Heart left ventricle (tissue), 16 donors: ENCODE measurements at regions not wholly inside any gene's neighbourhood (a gene's known extent, or its start where the extent isn't known, plus 50 kb on each side); places are given as distances from the start of the nearest gene placed in this dataset.

Source experiments
- ATAC-seq, 4 donors: fragments of 200-7000 bp; cut with Tn5 transposase; one replicate each; pipeline ENCODE4 v1.9.1; 2020 to 2022; ENCODE audit warnings: moderate library complexity in 4 of 4, mild to moderate bottlenecking in 3 of 4, moderate number of reproducible peaks in 1 of 4
- DNase-seq, 5 donors: peaks; one replicate each; pipeline ENCODE4 v3.0.0-alpha.2; 2020
- H3K27ac ChIP-seq, 12 donors: fragments of 200-600 bp; sonication (generic) in 4 of 12; one replicate each; pipeline versions ENCODE4 v1.5.0 to v1.8.0; 2016 to 2022; ENCODE audit warnings: mild to moderate bottlenecking in 2 of 12
- H3K27me3 ChIP-seq, 9 donors: fragments of 200-600 bp; sonication (generic) in 2 of 9; one replicate each; pipeline versions ENCODE4 v1.5.1 to v1.8.0; 2016 to 2022; ENCODE audit warnings: mild to moderate bottlenecking in 3 of 9
- H3K36me3 ChIP-seq, 9 donors: fragments of 200-600 bp; sonication (generic) in 2 of 9; one replicate each; pipeline versions ENCODE4 v1.5.0 to v1.8.0; 2018 to 2022; ENCODE audit warnings: mild to moderate bottlenecking in 2 of 9
- H3K4me1 ChIP-seq, 12 donors: fragments of 200-600 bp; sonication (generic) in 4 of 12; one replicate each; pipeline versions ENCODE4 v1.5.0 to v1.8.0; 2016 to 2022; ENCODE audit warnings: mild to moderate bottlenecking in 3 of 12
- H3K4me3 ChIP-seq, 12 donors: fragments of 200-600 bp; sonication (generic) in 4 of 12; one replicate each; pipeline versions ENCODE4 v1.5.0 to v1.8.0; 2017 to 2022; ENCODE audit warnings: mild to moderate bottlenecking in 9 of 12, moderate library complexity in 4 of 12
- H3K9me3 ChIP-seq, 12 donors: fragments of 200-600 bp; sonication (generic) in 4 of 12; one replicate each; pipeline versions ENCODE4 v1.5.0 to v1.8.0; 2016 to 2022; ENCODE audit warnings: mild to moderate bottlenecking in 1 of 12
- POLR2A ChIP-seq, 2 donors: fragments of 450-650 bp; IDR thresholded peaks; one replicate each; pipeline ENCODE4 v1.6.1; 2017; ENCODE audit warnings: antibody characterized with exemption in 2 of 2, mild to moderate bottlenecking in 2 of 2, moderate library complexity in 2 of 2
- WGBS, 4 donors: extraction: QIAGEN DNeasy Blood & Tissue Kit in 2 of 4; methylation state at CpG; one replicate each; pipeline versions ENCODE4 v1.1.5 to v1.1.7; 2013 to 2018; 5-methylcytosine and 5-hydroxymethylcytosine counted together
- intact Hi-C, 10 donors: fragments of 100-400 bp; cut with DNase I; formaldehyde crosslinking; loops; one replicate each; pipeline versions ENCODE4 v1.11.1 to v1.14.2; 2022
- TF ChIP-seq, protein P1 (sequence below), 12 donors: fragments of 200-600 bp; sonication (generic) in 4 of 12; IDR thresholded peaks; one replicate each; pipeline versions ENCODE4 v1.5.0 to v1.8.0; 2018 to 2022; ENCODE audit warnings: antibody characterized with exemption in 12 of 12, mild to moderate bottlenecking in 5 of 12
- donor health status: ischemic (EF 13 %, LVEDD 7.1; RV severe dilation, severe dysfunction).
- donor health status: healthy with polysubstance abuse.
- donor health status: DM: no; HTN: yes; CAD: no.
- donor health status: DM: no; HTN: no; CAD: no.
- donor health status: ischemic (EF 25% LVEDD 6.9; RV normal size, moderate dysfunction).
- donor health status: ischemic (EF 25% LVEDD 5.7; RV mildly dilated, moderate dysfunction).
- donor health status: healthy.
- donor health status: DM: yes; HTN: yes; CAD: no.
- donor health status: ischemic (EF 35%, LVEDD 5.7; RV mildly dilated, moderate dysfunction).
- donor health status: nonischemic (EF 11% LVEDD 7.7; RV severe dilation, severe dysfunction).
- donor health status: DM: yes; HTN: yes; CAD: no.
- donor health status: PGD.
- donor health status: ischemic (EF 29% LVEDD 5.4; RV normal size, mild dysfunction).
- donor health status: nonischemic (EF 23%, LVEDD 6.1; RV moderate dilation, normal function).

DNA sequence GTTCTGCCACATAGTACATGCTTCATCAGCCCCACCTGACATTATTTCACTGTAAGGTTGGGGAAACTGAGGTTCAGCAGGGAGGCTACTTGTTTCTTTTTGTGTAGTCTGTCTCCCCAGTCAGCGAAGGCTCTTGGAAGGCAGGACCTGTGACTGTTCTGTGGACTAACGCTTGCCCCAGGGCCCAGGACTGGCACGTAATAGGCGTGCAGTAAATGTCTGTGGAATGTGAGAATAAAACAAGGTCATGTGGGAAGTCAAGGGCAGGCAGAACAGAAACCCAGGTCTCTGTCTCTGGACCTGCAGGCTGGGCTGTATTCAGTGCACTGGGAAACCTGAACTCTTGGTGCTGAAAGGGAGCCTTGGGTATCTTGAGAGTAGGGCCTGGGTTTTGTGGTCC, 168.7 kb downstream of the RPS24 start:
- ATAC-seq (no peak), DNase-seq (no peak)
- TF ChIP-seq, protein P1, sequence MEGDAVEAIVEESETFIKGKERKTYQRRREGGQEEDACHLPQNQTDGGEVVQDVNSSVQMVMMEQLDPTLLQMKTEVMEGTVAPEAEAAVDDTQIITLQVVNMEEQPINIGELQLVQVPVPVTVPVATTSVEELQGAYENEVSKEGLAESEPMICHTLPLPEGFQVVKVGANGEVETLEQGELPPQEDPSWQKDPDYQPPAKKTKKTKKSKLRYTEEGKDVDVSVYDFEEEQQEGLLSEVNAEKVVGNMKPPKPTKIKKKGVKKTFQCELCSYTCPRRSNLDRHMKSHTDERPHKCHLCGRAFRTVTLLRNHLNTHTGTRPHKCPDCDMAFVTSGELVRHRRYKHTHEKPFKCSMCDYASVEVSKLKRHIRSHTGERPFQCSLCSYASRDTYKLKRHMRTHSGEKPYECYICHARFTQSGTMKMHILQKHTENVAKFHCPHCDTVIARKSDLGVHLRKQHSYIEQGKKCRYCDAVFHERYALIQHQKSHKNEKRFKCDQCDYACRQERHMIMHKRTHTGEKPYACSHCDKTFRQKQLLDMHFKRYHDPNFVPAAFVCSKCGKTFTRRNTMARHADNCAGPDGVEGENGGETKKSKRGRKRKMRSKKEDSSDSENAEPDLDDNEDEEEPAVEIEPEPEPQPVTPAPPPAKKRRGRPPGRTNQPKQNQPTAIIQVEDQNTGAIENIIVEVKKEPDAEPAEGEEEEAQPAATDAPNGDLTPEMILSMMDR (IDR thresholded peaks at IDR 0.05): no peak
- no peak for TF ChIP-seq POLR2A (IDR thresholded peaks at IDR 0.05)
- Histone ChIP-seq H3K4me3 (no peak overlapping the region), H3K36me3 (no peaks in the 10 kb centered on the region), H3K4me1 (peaks cover 0 to 15% (median 4%) of the 10 kb centered on the region in 12 donors), H3K27me3 (no peaks in the 10 kb centered on the region), H3K27ac (no peak overlapping the region), H3K9me3 (no peaks in the 10 kb centered on the region)
- 71 to 87% (median 74%) methylated on average over 4 of the region's 4 CpGs for WGBS, 4 donors
- intact Hi-C loops: no loop called here

DNA sequence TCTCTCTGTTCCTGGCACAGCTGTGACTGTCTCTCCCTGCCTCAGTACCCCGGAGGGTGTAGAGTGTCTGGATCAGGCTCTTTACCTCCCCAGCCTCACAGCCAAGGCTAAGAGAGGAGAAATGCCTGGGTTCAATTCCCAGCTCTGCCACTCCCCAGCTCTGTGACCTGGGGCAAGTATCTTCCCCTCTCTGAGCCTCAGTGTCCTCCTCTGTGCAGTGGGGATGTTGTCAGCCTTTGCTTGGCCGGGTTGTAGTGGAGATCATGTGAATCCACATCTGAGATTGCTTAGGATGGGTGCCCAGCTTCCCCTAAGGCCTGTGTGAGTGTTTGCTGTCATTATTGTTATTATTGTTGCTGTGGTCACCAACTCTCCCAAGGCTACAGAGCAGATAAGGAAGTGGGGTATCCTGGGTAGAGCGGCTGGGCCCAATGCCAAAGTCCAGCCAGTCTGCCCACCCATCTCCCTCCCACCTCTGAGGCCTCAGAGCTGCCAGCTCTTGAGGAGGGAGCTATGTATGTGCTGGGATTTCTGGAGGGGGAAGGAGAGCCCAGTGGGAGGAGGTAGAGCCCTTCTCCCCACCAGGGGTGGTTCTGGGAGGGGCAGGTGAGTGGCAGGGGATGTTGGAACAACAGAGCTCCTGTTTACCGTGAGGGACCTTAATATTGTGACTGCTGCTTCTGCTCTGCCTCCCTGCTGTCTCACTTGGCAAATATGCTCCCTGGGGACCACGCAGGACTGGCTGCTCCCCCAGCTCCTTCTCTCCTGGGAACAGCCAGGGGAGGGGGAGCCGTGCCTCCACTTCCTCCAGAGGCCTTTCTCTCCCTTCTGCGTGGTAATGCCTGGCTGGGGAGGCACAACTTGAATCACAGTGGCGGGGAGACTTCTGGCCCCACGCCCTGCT, 170.5 kb downstream of the RPS24 start:
- no peaks in the 10 kb centered on the region for H3K27me3 ChIP-seq
- TF ChIP-seq, protein P1 (IDR thresholded peaks at IDR 0.05): no peak
- TF ChIP-seq POLR2A (IDR thresholded peaks at IDR 0.05): no peak
- intact Hi-C loops: no loop called here
- H3K9me3 ChIP-seq: no peaks in the 10 kb centered on the region
- WGBS, 4 donors: 36 to 46% (median 44%) methylated on average over 9 of the region's 9 CpGs
- ATAC-seq: peak; percentile 79 to 96 (median 94)
- H3K4me3 ChIP-seq: no peak overlapping the region
- DNase-seq: peak in 4 of 5 donors; percentile 68 to 78 (median 72)
- peaks cover 0 to 15% (median 4%) of the 10 kb centered on the region in 12 donors for H3K4me1 ChIP-seq
- H3K27ac ChIP-seq: peak overlapping the region in 2 of 12 donors; percentile 29 to 53
- no peaks in the 10 kb centered on the region for H3K36me3 ChIP-seq

DNA sequence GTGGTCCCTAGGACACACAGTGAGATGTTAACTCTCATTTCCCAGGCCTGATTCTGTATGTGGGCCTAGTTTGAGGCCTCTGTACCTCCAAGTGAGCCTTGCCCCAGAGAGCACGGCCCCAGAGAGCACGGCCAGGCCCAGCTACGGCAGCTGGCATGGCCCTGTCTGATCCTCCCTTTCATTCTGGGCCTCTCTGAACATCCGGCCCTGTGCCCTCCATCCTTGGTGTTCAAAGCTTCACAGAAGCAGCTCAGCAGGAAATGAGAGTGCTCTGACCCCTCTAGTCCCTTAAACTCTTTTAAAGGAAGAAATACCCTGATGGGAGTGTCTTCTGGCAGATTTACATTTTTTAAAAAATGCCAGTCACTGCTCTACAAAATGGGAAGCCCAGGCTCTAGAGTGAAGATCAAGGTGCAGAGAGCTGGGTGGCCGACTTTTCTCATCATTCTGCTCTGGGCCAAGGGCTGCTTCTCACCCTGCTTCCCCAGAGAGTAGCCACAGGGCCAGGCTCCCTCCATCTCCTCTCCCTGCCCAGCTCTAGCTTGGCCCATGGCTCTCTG, 171.9 kb downstream of the RPS24 start:
- intact Hi-C loops: loop anchor here in 1 of 10 donors (5.0 kb wide), 1 partner anchor 452 kb away; no protein-coding TSS in a partner anchor
- Histone ChIP-seq H3K9me3 (no peaks in the 10 kb centered on the region), H3K4me3 (no peak overlapping the region), H3K4me1 (peaks cover 0 to 15% (median 4%) of the 10 kb centered on the region in 12 donors), H3K27ac (no peak overlapping the region), H3K36me3 (no peaks in the 10 kb centered on the region), H3K27me3 (no peaks in the 10 kb centered on the region)
- 78 to 96% (median 83%) methylated on average over 5 of the region's 5 CpGs for WGBS, 4 donors
- ATAC-seq (no peak), DNase-seq (no peak)
- TF ChIP-seq POLR2A (IDR thresholded peaks at IDR 0.05): no peak
- TF ChIP-seq, protein P1 (IDR thresholded peaks at IDR 0.05): no peak

DNA sequence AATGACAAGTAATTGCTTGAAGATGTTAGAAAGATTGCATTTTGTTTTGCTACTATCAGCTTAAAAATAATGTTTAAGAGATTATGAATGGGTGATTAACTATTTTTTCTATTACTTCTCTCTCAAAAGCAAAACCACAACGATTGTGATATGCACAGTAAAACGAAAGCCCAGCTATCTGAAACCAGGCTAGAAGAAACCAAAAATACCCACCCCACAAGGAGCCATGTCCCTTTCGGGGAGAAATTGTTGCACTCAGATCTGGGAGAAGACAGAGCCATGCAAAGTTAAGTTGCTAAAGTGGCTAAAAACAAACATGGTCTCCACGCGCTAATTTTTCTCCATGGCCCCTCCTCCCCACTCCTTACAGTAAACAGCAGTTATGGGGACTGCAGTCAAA, 173.6 kb downstream of the RPS24 start:
- ATAC-seq (no peak), DNase-seq (no peak)
- Histone ChIP-seq H3K4me3 (no peak overlapping the region), H3K27me3 (no peaks in the 10 kb centered on the region), H3K36me3 (no peaks in the 10 kb centered on the region), H3K4me1 (peaks cover 0 to 21% (median 5%) of the 10 kb centered on the region in 12 donors), H3K27ac (no peak overlapping the region), H3K9me3 (no peaks in the 10 kb centered on the region)
- intact Hi-C loops: loop anchor here in 1 of 10 donors (5.0 kb wide), 1 partner anchor 450 kb away; no protein-coding TSS in a partner anchor
- TF ChIP-seq, protein P1 (IDR thresholded peaks at IDR 0.05): no peak
- no peak for TF ChIP-seq POLR2A (IDR thresholded peaks at IDR 0.05)
- 78 to 91% (median 85%) methylated on average over 5 of the region's 5 CpGs for WGBS, 4 donors
